ENCODE measurements at regions not wholly inside any gene's neighbourhood (a gene's known extent, or its start where the extent isn't known, plus 50 kb on each side); places are given as distances from the start of the nearest gene placed in this dataset.
"Not testable (repeated sequence)": the region's sequence is repeated elsewhere in the genome, so short reads cannot be mapped to it uniquely, and the experiment has no call there.

- no peak for DNase-seq (ENCODE audit: low spot score)
Measured at GRCh38 chr17:63019138-63019873, 53.3 kb downstream of the TANC2 start.

- DNase-seq (ENCODE audit: low spot score) = no peak
Measured at GRCh38 chr17:63022567-63022966, 56.5 kb downstream of the TANC2 start.

GRCh38 chr17:63023049-63023448 is 57.0 kb downstream of the TANC2 start:
- no peak for DNase-seq (ENCODE audit: low spot score)

- DNase-seq (ENCODE audit: low spot score) = no peak
Measured at GRCh38 chr17:63024201-63024600, 58.2 kb downstream of the TANC2 start.

GRCh38 chr17:63024716-63025115 is 58.7 kb downstream of the TANC2 start:
- no peak for DNase-seq (ENCODE audit: low spot score)

- not testable (repeated sequence) for DNase-seq (ENCODE audit: low spot score)
Measured at GRCh38 chr17:63025637-63026036, 59.6 kb downstream of the TANC2 start.

- DNase-seq (ENCODE audit: low spot score) = no peak
Measured at GRCh38 chr17:63029541-63029940, 63.5 kb downstream of the TANC2 start.

- no peak for DNase-seq (ENCODE audit: low spot score)
Measured at GRCh38 chr17:63032142-63032541, 66.1 kb downstream of the TANC2 start.

GRCh38 chr17:63033142-63033541 is 67.1 kb downstream of the TANC2 start:
- no peak for DNase-seq (ENCODE audit: low spot score)

- no peak for DNase-seq (ENCODE audit: low spot score)
Measured at GRCh38 chr17:63035271-63035670, 69.2 kb downstream of the TANC2 start.

GRCh38 chr17:63035695-63036094 is 69.7 kb downstream of the TANC2 start:
- no peak for DNase-seq (ENCODE audit: low spot score)

GRCh38 chr17:63039342-63039741 is 73.3 kb downstream of the TANC2 start:
- DNase-seq (ENCODE audit: low spot score) = no peak

GRCh38 chr17:63039899-63040602 is 74.0 kb downstream of the TANC2 start:
- no peak for DNase-seq (ENCODE audit: low spot score)

GRCh38 chr17:63040816-63041215 is 74.8 kb downstream of the TANC2 start:
- DNase-seq (ENCODE audit: low spot score) = no peak

GRCh38 chr17:63041251-63041650 is 75.2 kb downstream of the TANC2 start:
- no peak for DNase-seq (ENCODE audit: low spot score)

- DNase-seq (ENCODE audit: low spot score) = no peak
Measured at GRCh38 chr17:63041722-63042121, 75.7 kb downstream of the TANC2 start.

- no peak for DNase-seq (ENCODE audit: low spot score)
Measured at GRCh38 chr17:63042256-63042812, 76.3 kb downstream of the TANC2 start.

GRCh38 chr17:63057560-63057959 is 91.5 kb downstream of the TANC2 start:
- not testable (repeated sequence) for DNase-seq (ENCODE audit: low spot score)

GRCh38 chr17:63066158-63066813 is 100.3 kb downstream of the TANC2 start:
- no peak for DNase-seq (ENCODE audit: low spot score)

- no peak for DNase-seq (ENCODE audit: low spot score)
Measured at GRCh38 chr17:63069245-63069644, 103.2 kb downstream of the TANC2 start.

GRCh38 chr17:63070031-63070430 is 104.0 kb downstream of the TANC2 start:
- DNase-seq (ENCODE audit: low spot score) = no peak

GRCh38 chr17:63071797-63072196 is 105.8 kb downstream of the TANC2 start:
- DNase-seq (ENCODE audit: low spot score) = no peak

- DNase-seq (ENCODE audit: low spot score) = no peak
Measured at GRCh38 chr17:63075969-63076368, 109.9 kb downstream of the TANC2 start.

All from HuH-7.5 (cell line).